IMR-90 (cell line): ENCODE measurements at regions not wholly inside any gene's neighbourhood (a gene's known extent, or its start where the extent isn't known, plus 50 kb on each side); places are given as distances from the start of the nearest gene placed in this dataset.

ENCODE experiments used
- ATAC-seq: fragments of 200-7000 bp; cut with Tn5 transposase; 2 replicates; pipeline ENCODE4 v1.9.1; 2020; ENCODE audit warnings: low read depth, mild to moderate bottlenecking, moderate library complexity
- BruUV-seq: library from RNA; stranded (reverse); fragments of 400-500 nt; replicated peaks from 2 replicates; lab custom pipeline; 2021; lab: Mats Ljungman, UMichigan
- CTCF ChIA-PET: fragments of 300-600 bp; formaldehyde crosslinking; extraction: SDS; loops from one replicate; lab custom pipeline; 2021; ENCODE audit warnings: antibody characterized with exemption; lab: Yijun Ruan, JAX
- POLR2A ChIA-PET: fragments of 300-600 bp; sonication (Branson Sonifier 250); formaldehyde crosslinking; loops from one replicate; lab custom pipeline; 2022; ENCODE audit warnings: antibody characterized with exemption; ENCODE audit not compliant: unreplicated experiment; lab: Charles Lee
- DNase-seq: peaks from one replicate; pipeline ENCODE4 v3.0.0; 2013
- H2AFZ ChIP-seq: replicated peaks from 2 replicates; pipeline ENCODE3; 2013; ENCODE audit warnings: low read length, mild to moderate bottlenecking; ENCODE audit not compliant: poor library complexity
- H2AK5ac ChIP-seq: 2 replicates; pipeline ENCODE4 v1.6.1; 2013; ENCODE audit warnings: low read depth, low read length, inconsistent platforms
- H2AK9ac ChIP-seq: replicated peaks from 2 replicates; pipeline ENCODE3; 2013; ENCODE audit warnings: mild to moderate bottlenecking, low read depth, low read length, moderate library complexity; ENCODE audit not compliant: poor library complexity
- H2BK120ac ChIP-seq: 2 replicates; pipeline ENCODE4 v1.6.1; 2013; ENCODE audit warnings: low read depth, low read length, inconsistent platforms
- H2BK15ac ChIP-seq: 3 replicates; pipeline ENCODE4 v1.6.1; 2013; ENCODE audit warnings: low read depth, low read length, inconsistent platforms
- H2BK20ac ChIP-seq: 2 replicates; pipeline ENCODE4 v1.6.1; 2013; ENCODE audit warnings: low read depth, mild to moderate bottlenecking, inconsistent platforms, low read length, moderate library complexity
- H2BK5ac ChIP-seq: 2 replicates; pipeline ENCODE4 v1.6.1; 2013; ENCODE audit warnings: mild to moderate bottlenecking, low read depth, low read length, inconsistent platforms; ENCODE audit not compliant: poor library complexity, severe bottlenecking
- H3K14ac ChIP-seq: replicated peaks from 2 replicates; pipeline ENCODE4 v1.6.1; 2013; ENCODE audit warnings: low read depth, low read length, inconsistent platforms
- H3K18ac ChIP-seq: 2 replicates; pipeline ENCODE4 v1.6.1; 2013; ENCODE audit warnings: low read depth, low read length, control low read depth
- H3K23ac ChIP-seq: 2 replicates; pipeline ENCODE4 v1.6.1; 2013; ENCODE audit warnings: low read depth, low read length, inconsistent platforms
- H3K27ac ChIP-seq: 2 replicates; pipeline ENCODE4 v1.5.1; 2013; ENCODE audit warnings: mild to moderate bottlenecking, control low read depth, low read length; ENCODE audit not compliant: insufficient read depth
- H3K27me3 ChIP-seq: 2 replicates; pipeline ENCODE4 v1.6.1; 2013; ENCODE audit warnings: low read length; ENCODE audit not compliant: control insufficient read depth, insufficient read depth
- H3K36me3 ChIP-seq: 2 replicates; pipeline ENCODE4 v1.6.1; 2013; ENCODE audit warnings: low read length, mixed read lengths; ENCODE audit not compliant: control insufficient read depth, insufficient read depth
- H3K4ac ChIP-seq: 2 replicates; pipeline ENCODE4 v1.6.1; 2013; ENCODE audit warnings: low read depth, low read length, inconsistent platforms
- H3K4me1 ChIP-seq: 2 replicates; pipeline ENCODE4 v1.6.1; 2013; ENCODE audit warnings: low read length, mixed read lengths; ENCODE audit not compliant: control insufficient read depth, insufficient read depth
- H3K4me2 ChIP-seq: 2 replicates; pipeline ENCODE4 v1.6.1; 2013; ENCODE audit warnings: low read depth, mild to moderate bottlenecking, control low read depth, low read length, moderate library complexity
- H3K4me3 ChIP-seq: 2 replicates; pipeline ENCODE4 v1.5.1; 2013; ENCODE audit warnings: low read depth, mild to moderate bottlenecking, control low read depth, low read length, moderate library complexity; ENCODE audit not compliant: insufficient read depth
- H3K56ac ChIP-seq: 2 replicates; pipeline ENCODE4 v1.6.1; 2013; ENCODE audit warnings: low read length, inconsistent platforms; ENCODE audit not compliant: insufficient read depth; ENCODE audit errors: extremely low read depth
- H3K79me1 ChIP-seq, 2 experiments: 2 replicates each; pipeline ENCODE4 v1.6.1; 2013; ENCODE audit warnings: low read length in 2 of 2, inconsistent platforms in 1 of 2, low read depth in 1 of 2
- H3K9ac ChIP-seq: 2 replicates; pipeline ENCODE4 v1.6.1; 2013; ENCODE audit warnings: low read depth, low read length, control low read depth
- H3K9me1 ChIP-seq: 2 replicates; pipeline ENCODE4 v1.6.1; 2013; ENCODE audit warnings: low read length, inconsistent platforms; ENCODE audit not compliant: insufficient read depth
- H3K9me3 ChIP-seq: 2 replicates; pipeline ENCODE4 v1.6.1; 2013; ENCODE audit warnings: low read length; ENCODE audit not compliant: control insufficient read depth, insufficient read depth
- H4K20me1 ChIP-seq: 2 replicates; pipeline ENCODE4 v1.6.1; 2013; ENCODE audit warnings: low read length, inconsistent platforms; ENCODE audit not compliant: insufficient read depth
- H4K5ac ChIP-seq: 2 replicates; pipeline ENCODE4 v1.6.1; 2013; ENCODE audit warnings: mild to moderate bottlenecking, low read depth, low read length, control low read depth
- H4K8ac ChIP-seq, 2 experiments: 2 replicates each; pipeline ENCODE4 v1.6.1; 2013; ENCODE audit warnings: low read depth in 2 of 2, low read length in 2 of 2, control low read depth in 1 of 2, inconsistent platforms in 1 of 2
- H4K91ac ChIP-seq: 2 replicates; pipeline ENCODE4 v1.6.1; 2013; ENCODE audit warnings: low read depth, low read length, inconsistent platforms; ENCODE audit not compliant: insufficient read depth
- BHLHE40 ChIP-seq: fragments of 150-350 bp; IDR thresholded peaks from 2 replicates; pipeline ENCODE4 v1.6.1; 2016; ENCODE audit warnings: mild to moderate bottlenecking, low read depth, low read length
- CEBPB ChIP-seq: IDR thresholded peaks from 2 replicates; pipeline ENCODE4 v1.6.1; 2012; ENCODE audit warnings: low read depth, low read length, improper control_type of control experiment
- CHD1 ChIP-seq: IDR thresholded peaks from 2 replicates; pipeline ENCODE4 v1.6.1; 2012; ENCODE audit warnings: low read depth, low read length, improper control_type of control experiment
- ELK1 ChIP-seq: fragments of 150-350 bp; IDR thresholded peaks from 2 replicates; pipeline ENCODE4 v1.6.1; 2016; ENCODE audit warnings: low read depth, mild to moderate bottlenecking, low read length, moderate library complexity, borderline replicate concordance
- FOS ChIP-seq: fragments of 150-350 bp; IDR thresholded peaks from 2 replicates; pipeline ENCODE4 v1.6.1; 2016; ENCODE audit warnings: low read depth, low read length
- MAFK ChIP-seq: IDR thresholded peaks from 2 replicates; pipeline ENCODE4 v1.6.1; 2012; ENCODE audit warnings: low read depth, low read length, improper control_type of control experiment
- MAZ ChIP-seq: IDR thresholded peaks from 2 replicates; pipeline ENCODE4 v1.6.1; 2012; ENCODE audit warnings: low read depth, mild to moderate bottlenecking, low read length, improper control_type of control experiment, moderate library complexity, borderline replicate concordance
- MXI1 ChIP-seq: IDR thresholded peaks from 2 replicates; pipeline ENCODE4 v1.6.1; 2012; ENCODE audit warnings: low read depth, mild to moderate bottlenecking, low read length, moderate library complexity, borderline replicate concordance
- NFE2L2 ChIP-seq: fragments of 150-350 bp; IDR thresholded peaks from 2 replicates; pipeline ENCODE4 v1.6.1; 2016; ENCODE audit warnings: low read depth, mild to moderate bottlenecking, low read length
- RAD21 ChIP-seq: IDR thresholded peaks from 2 replicates; pipeline ENCODE4 v1.6.1; 2012; ENCODE audit warnings: low read length, improper control_type of control experiment
- RCOR1 ChIP-seq: IDR thresholded peaks from 2 replicates; pipeline ENCODE4 v1.6.1; 2012; ENCODE audit warnings: mild to moderate bottlenecking, low read length, improper control_type of control experiment; ENCODE audit not compliant: insufficient replicate concordance
- SMC3 ChIP-seq: fragments of 150-350 bp; IDR thresholded peaks from 2 replicates; pipeline ENCODE4 v1.6.1; 2016; ENCODE audit warnings: low read depth, mild to moderate bottlenecking, antibody characterized with exemption, low read length, moderate library complexity
- USF2 ChIP-seq: fragments of 150-350 bp; IDR thresholded peaks from 2 replicates; pipeline ENCODE4 v1.6.1; 2017; ENCODE audit warnings: mild to moderate bottlenecking, antibody characterized with exemption, low read length, low read depth
- WGBS, 2 experiments: methylation state at CpG; one replicate each; pipeline versions ENCODE4 v1.1.5 to v1.1.7; 2013; ENCODE audit warnings: missing lambda C conversion rate in 2 of 2; ENCODE audit not compliant: insufficient read length in 1 of 2; ENCODE audit errors: extremely low coverage in 2 of 2; 5-methylcytosine and 5-hydroxymethylcytosine counted together
- dilution Hi-C: fragments of 300-500 bp; cut with HindIII; formaldehyde crosslinking; loops from one replicate; pipeline ENCODE4 v1.14.3; 2018; ENCODE audit warnings: low sequenced_read_pairs; ENCODE audit not compliant: unreplicated experiment
- in situ Hi-C: fragments of 300-500 bp; cut with MboI; formaldehyde crosslinking; loops from 3 replicates; pipeline ENCODE4 v1.14.3; 2019; ENCODE audit warnings: low sequenced_read_pairs, inconsistent platforms, mixed read lengths
- intact Hi-C: fragments of 100-400 bp; cut with micrococcal nuclease; formaldehyde crosslinking; loops from 2 replicates; pipeline ENCODE4 v1.10.0; 2022

GRCh38 chr5:54794135-54794975 lies 191.0 kb downstream of the ESM1 start:
- Histone ChIP-seq H3K36me3 (no peaks in the 10 kb centered on the region), H3K23ac (no peak overlapping the region), H3K18ac (peak overlapping the region; percentile 49), H4K91ac (no peak overlapping the region; the same call in 1 of the 2 replicates), H3K56ac (no peak overlapping the region), H3K9ac (no peak overlapping the region), H2BK120ac (no peak overlapping the region; the same call in 1 of the 2 replicates), H3K4me2 (no peak overlapping the region), H3K4me1 (peaks cover 17% of the 10 kb centered on the region), H2BK20ac (peak overlapping the region; percentile 67), H2AK9ac (no peak overlapping the region), H4K8ac (no peak overlapping the region), H2BK15ac (peak overlapping the region; percentile 65; the same call in 1 of the 3 replicates), H3K9me3 (0 out of 2 replicates have a peak, but pooled peaks cover 3% of the 10 kb centered on the region), H2AK5ac (peak overlapping the region; percentile 23; the same call in 1 of the 2 replicates), H3K9me1 (peaks cover 5% of the 10 kb centered on the region; the same call in 1 of the 2 replicates), H3K79me1 (no peaks in the 10 kb centered on the region), H2BK5ac (no peak overlapping the region), H3K4ac (peak overlapping the region; percentile 33), H4K20me1 (no peaks in the 10 kb centered on the region), H4K5ac (peak overlapping the region; percentile 68; the same call in 1 of the 2 replicates), H3K27ac (no peak overlapping the region), H3K4me3 (no peak overlapping the region), H3K27me3 (no peaks in the 10 kb centered on the region), H3K14ac (peak overlapping the region; percentile 48; the same call in 1 of the 2 replicates), H2AFZ (no peak overlapping the region)
- WGBS, 2 experiments, result no CpG with 5 or more reads among the region's 7 CpGs
- in situ Hi-C loops (no loop called here), intact Hi-C loops (no loop called here), dilution Hi-C loops (no loop called here)
- POLR2A ChIA-PET, result no interaction called here
- no peak for DNase-seq
- TF ChIP-seq BHLHE40 (no peak), SMC3 (no peak), FOS (no peak), MXI1 (no peak), RAD21 (no peak), NFE2L2 (no peak), MAZ (no peak), USF2 (no peak), CEBPB (no peak), CHD1 (no peak), ELK1 (no peak), MAFK (no peak), RCOR1 (no peak)
- no TSS peak for BruUV-seq
- ATAC-seq, result no peak
- CTCF ChIA-PET, result no interaction called here
